Spleen (tissue), 7 donors: ENCODE measurements at regions not wholly inside any gene's neighbourhood (a gene's known extent, or its start where the extent isn't known, plus 50 kb on each side); places are given as distances from the start of the nearest gene placed in this dataset.

Source experiments
- CTCF ChIP-seq, 11 experiments: fragments of 200-600 bp in 7 of 11; fragments of 450-650 bp in 4 of 11; sonication (generic) in 4 of 11; IDR thresholded peaks in 8 of 11; conservative IDR thresholded peaks in 3 of 11; 1 replicate in 7 of 11; 2 replicates in 4 of 11; pipeline versions ENCODE4 v1.4.0 to v1.8.0; 2016 to 2021; ENCODE audit warnings: antibody characterized with exemption in 11 of 11, inconsistent platforms in 4 of 11, mild to moderate bottlenecking in 1 of 11
- POLR2A ChIP-seq, 3 donors: fragments of 450-650 bp; IDR thresholded peaks; one replicate each; pipeline ENCODE4 v1.5.1; 2017; ENCODE audit warnings: antibody characterized with exemption in 3 of 3, mild to moderate bottlenecking in 1 of 3
- POLR2AphosphoS5 ChIP-seq, 3 donors: sonication (generic); formaldehyde crosslinking; IDR thresholded peaks; one replicate each; pipeline ENCODE4 v1.5.1; 2017; ENCODE audit warnings: antibody characterized with exemption in 3 of 3
- donor health status: DM: no; HTN: no; CAD: no; lungs with moderate emphysema.
- donor health status: DM: no; HTN: no; CAD: no.
- donor health status: DM: no; HTN: no; CAD: no.

DNA sequence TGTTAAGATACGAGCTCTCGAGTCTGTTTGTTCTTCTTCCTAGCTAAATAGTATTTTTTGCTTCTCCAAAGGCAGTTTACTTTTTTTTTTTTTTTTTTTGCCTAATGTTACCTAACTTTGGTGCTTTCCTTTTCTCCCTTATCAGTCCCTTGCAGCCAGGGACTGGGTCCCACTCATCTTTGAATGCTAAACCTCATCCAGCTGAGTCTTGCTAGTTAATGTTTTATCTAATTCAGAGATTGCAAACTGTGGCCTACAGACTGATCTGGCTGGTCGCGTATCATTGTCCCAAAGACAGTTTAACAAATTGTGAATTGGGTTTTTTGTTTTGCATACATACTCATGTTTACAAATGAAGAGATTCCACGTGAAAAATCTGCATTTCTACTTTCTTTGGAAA is 95.7 kb upstream of the EFNA5 start:
- TF ChIP-seq CTCF (IDR thresholded peaks at IDR 0.05 in 8 of 11, conservative IDR thresholded peaks at IDR 0.05 in 3 of 11) (no peak), POLR2AphosphoS5 (IDR thresholded peaks at IDR 0.05) (no peak), POLR2A (IDR thresholded peaks at IDR 0.05) (no peak)
